H9 (cell line): ENCODE measurements at regions not wholly inside any gene's neighbourhood (a gene's known extent, or its start where the extent isn't known, plus 50 kb on each side); places are given as distances from the start of the nearest gene placed in this dataset.

ENCODE experiments used
- DNase-seq: peaks from one replicate; pipeline ENCODE4 v3.0.0-alpha.2; 2017
- H2AFZ ChIP-seq: one replicate; pipeline ENCODE4 v1.6.1; 2013; ENCODE audit warnings: mild to moderate bottlenecking, low read length, control low read depth, moderate library complexity
- H2AK5ac ChIP-seq: 2 replicates; pipeline ENCODE4 v1.6.1; 2013; ENCODE audit warnings: low read length, control low read depth, mixed read lengths; ENCODE audit not compliant: insufficient read length
- H2BK120ac ChIP-seq: one replicate; pipeline ENCODE4 v1.6.1; 2013; ENCODE audit warnings: low read depth, mild to moderate bottlenecking, low read length, control low read depth, inconsistent platforms; ENCODE audit not compliant: poor library complexity, severe bottlenecking
- H2BK12ac ChIP-seq: 2 replicates; pipeline ENCODE4 v1.6.1; 2013; ENCODE audit warnings: low read length, control low read depth, mixed read lengths, low read depth; ENCODE audit not compliant: insufficient read length
- H2BK15ac ChIP-seq: 2 replicates; pipeline ENCODE4 v1.6.1; 2013; ENCODE audit warnings: low read depth, low read length, control low read depth
- H2BK20ac ChIP-seq: one replicate; pipeline ENCODE4 v1.6.1; 2013; ENCODE audit warnings: low read depth, mild to moderate bottlenecking, low read length, control low read depth, inconsistent platforms; ENCODE audit not compliant: poor library complexity, severe bottlenecking
- H2BK5ac ChIP-seq: 2 replicates; pipeline ENCODE4 v1.6.1; 2013; ENCODE audit warnings: low read length, control low read depth, mixed read lengths; ENCODE audit not compliant: insufficient read length
- H3K14ac ChIP-seq: 2 replicates; pipeline ENCODE4 v1.6.1; 2013; ENCODE audit warnings: low read length, control low read depth; ENCODE audit not compliant: insufficient read depth
- H3K18ac ChIP-seq: 2 replicates; pipeline ENCODE4 v1.6.1; 2013; ENCODE audit warnings: low read depth, mild to moderate bottlenecking, mixed read lengths, low read length, control low read depth; ENCODE audit not compliant: insufficient read length
- H3K23ac ChIP-seq: 2 replicates; pipeline ENCODE4 v1.6.1; 2013; ENCODE audit warnings: low read length, control low read depth, mixed read lengths, low read depth; ENCODE audit not compliant: insufficient read length
- H3K23me2 ChIP-seq: 2 replicates; pipeline ENCODE4 v1.6.1; 2013; ENCODE audit warnings: low read depth, mild to moderate bottlenecking, mixed read lengths, low read length, control low read depth; ENCODE audit not compliant: insufficient read length, poor library complexity, severe bottlenecking
- H3K27ac ChIP-seq: 2 replicates; pipeline ENCODE4 v1.5.1; 2013; ENCODE audit warnings: low read length, control low read depth, mixed read lengths, low read depth; ENCODE audit not compliant: insufficient read length
- H3K27me3 ChIP-seq: 2 replicates; pipeline ENCODE4 v1.6.1; 2013; ENCODE audit warnings: low read length, control low read depth, inconsistent platforms; ENCODE audit not compliant: insufficient read depth
- H3K4ac ChIP-seq: 2 replicates; pipeline ENCODE4 v1.6.1; 2013; ENCODE audit warnings: low read depth, mild to moderate bottlenecking, control low read depth, inconsistent platforms, low read length, moderate library complexity
- H3K4me1 ChIP-seq: 2 replicates; pipeline ENCODE4 v1.6.1; 2013; ENCODE audit warnings: low read length, control low read depth, inconsistent platforms; ENCODE audit not compliant: insufficient read depth
- H3K4me2 ChIP-seq: 2 replicates; pipeline ENCODE4 v1.6.1; 2013; ENCODE audit warnings: low read length, control low read depth, mixed read lengths; ENCODE audit not compliant: insufficient read length, insufficient read depth
- H3K56ac ChIP-seq: 2 replicates; pipeline ENCODE4 v1.6.1; 2013; ENCODE audit warnings: low read depth, mild to moderate bottlenecking, mixed read lengths, low read length, control low read depth; ENCODE audit not compliant: insufficient read length
- H3K79me1 ChIP-seq: 2 replicates; pipeline ENCODE4 v1.6.1; 2013; ENCODE audit warnings: low read depth, mild to moderate bottlenecking, moderate library complexity, low read length, control low read depth, inconsistent platforms; ENCODE audit not compliant: insufficient read depth, poor library complexity, severe bottlenecking
- H3K79me2 ChIP-seq: 2 replicates; pipeline ENCODE4 v1.6.1; 2013; ENCODE audit warnings: low read length, control low read depth, inconsistent platforms; ENCODE audit not compliant: insufficient read depth
- H3K9ac ChIP-seq: 2 replicates; pipeline ENCODE4 v1.6.1; 2013; ENCODE audit warnings: low read length, control low read depth, mixed read lengths; ENCODE audit not compliant: insufficient read length; ENCODE audit errors: extremely low read depth
- H3K9me3 ChIP-seq: one replicate; pipeline ENCODE4 v1.6.1; 2013; ENCODE audit warnings: low read depth, low read length, inconsistent platforms; ENCODE audit not compliant: control insufficient read depth
- H3T11ph ChIP-seq: one replicate; pipeline ENCODE4 v1.6.1; 2013; ENCODE audit warnings: mild to moderate bottlenecking, low read length, control low read depth, inconsistent platforms
- H4K20me1 ChIP-seq: one replicate; pipeline ENCODE4 v1.6.1; 2013; ENCODE audit not compliant: control insufficient read depth, insufficient read length, insufficient read depth
- H4K5ac ChIP-seq: 2 replicates; pipeline ENCODE4 v1.6.1; 2013; ENCODE audit warnings: low read depth, mild to moderate bottlenecking, mixed read lengths, low read length, control low read depth; ENCODE audit not compliant: insufficient read length
- H4K8ac ChIP-seq: replicated peaks from 2 replicates; pipeline ENCODE4 v1.6.1; 2013; ENCODE audit warnings: low read length, control low read depth, mixed read lengths, low read depth; ENCODE audit not compliant: insufficient read length
- H4K91ac ChIP-seq: 2 replicates; pipeline ENCODE4 v1.6.1; 2013; ENCODE audit warnings: low read depth, mild to moderate bottlenecking, moderate library complexity, mixed read lengths, low read length, control low read depth; ENCODE audit not compliant: insufficient read length
- H3K27ac Mint-ChIP-seq, 3 experiments: 2 replicates in 2 of 3; 3 replicates in 1 of 3; pipeline ENCODE4 v1.8.0; 2020 to 2021; ENCODE audit warnings: mixed read lengths in 3 of 3, mild to moderate bottlenecking in 1 of 3, moderate library complexity in 1 of 3
- H3K27me3 Mint-ChIP-seq: 2 replicates; pipeline ENCODE4 v1.8.0; 2021; ENCODE audit warnings: low read depth, mild to moderate bottlenecking, moderate library complexity, mixed read lengths
- H3K36me3 Mint-ChIP-seq, 3 experiments: 2 replicates in 2 of 3; 3 replicates in 1 of 3; pipeline ENCODE4 v1.8.0; 2020 to 2021; ENCODE audit warnings: low read depth in 3 of 3, mixed read lengths in 3 of 3; ENCODE audit not compliant: insufficient read depth in 1 of 3
- H3K4me1 Mint-ChIP-seq, 2 experiments: 2 replicates each; pipeline ENCODE4 v1.8.0; 2020; ENCODE audit warnings: mixed read lengths in 2 of 2
- H3K4me3 Mint-ChIP-seq, 2 experiments: 2 replicates in 1 of 2; 3 replicates in 1 of 2; pipeline ENCODE4 v1.8.0; 2020 to 2021; ENCODE audit warnings: mild to moderate bottlenecking in 2 of 2, mixed read lengths in 2 of 2, moderate library complexity in 1 of 2
- H3K9me3 Mint-ChIP-seq, 2 experiments: 2 replicates in 1 of 2; 3 replicates in 1 of 2; pipeline ENCODE4 v1.8.0; 2020; ENCODE audit warnings: mild to moderate bottlenecking in 2 of 2, mixed read lengths in 2 of 2, moderate library complexity in 1 of 2
- WGBS: extraction: QIAGEN DNeasy Blood & Tissue Kit; methylation state at CpG from one replicate; pipeline ENCODE4 v1.1.7; 2013; ENCODE audit warnings: missing lambda C conversion rate, low lambda C conversion rate, mixed read lengths; ENCODE audit not compliant: insufficient read length; ENCODE audit errors: extremely low coverage; 5-methylcytosine and 5-hydroxymethylcytosine counted together
- TF ChIP-seq, protein P1 (sequence below): fragments of 200-600 bp; sonication (generic); conservative IDR thresholded peaks from 3 replicates; pipeline ENCODE4 v1.8.0; 2021; ENCODE audit warnings: antibody characterized with exemption, mild to moderate bottlenecking

DNA sequence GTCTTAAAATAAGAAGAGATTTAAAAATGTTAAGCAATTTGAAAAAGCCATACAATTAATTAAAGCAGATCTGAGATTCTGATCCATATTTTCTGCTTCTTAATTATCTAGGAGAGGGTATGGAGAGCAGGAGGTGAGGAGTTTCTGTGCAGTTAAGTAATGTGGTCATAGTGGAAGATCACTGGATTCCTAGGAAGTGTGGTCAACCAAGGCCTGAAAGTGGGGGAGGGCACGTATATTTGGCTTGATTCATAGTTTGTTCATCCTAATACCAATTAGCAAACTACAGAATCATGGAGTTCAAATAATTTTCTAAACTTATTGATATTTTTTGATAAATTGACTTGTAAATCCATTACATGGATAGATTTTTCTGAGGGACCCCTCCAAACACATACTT is 768.3 kb downstream of the RAPGEF2 start:
- TF ChIP-seq, protein P1, sequence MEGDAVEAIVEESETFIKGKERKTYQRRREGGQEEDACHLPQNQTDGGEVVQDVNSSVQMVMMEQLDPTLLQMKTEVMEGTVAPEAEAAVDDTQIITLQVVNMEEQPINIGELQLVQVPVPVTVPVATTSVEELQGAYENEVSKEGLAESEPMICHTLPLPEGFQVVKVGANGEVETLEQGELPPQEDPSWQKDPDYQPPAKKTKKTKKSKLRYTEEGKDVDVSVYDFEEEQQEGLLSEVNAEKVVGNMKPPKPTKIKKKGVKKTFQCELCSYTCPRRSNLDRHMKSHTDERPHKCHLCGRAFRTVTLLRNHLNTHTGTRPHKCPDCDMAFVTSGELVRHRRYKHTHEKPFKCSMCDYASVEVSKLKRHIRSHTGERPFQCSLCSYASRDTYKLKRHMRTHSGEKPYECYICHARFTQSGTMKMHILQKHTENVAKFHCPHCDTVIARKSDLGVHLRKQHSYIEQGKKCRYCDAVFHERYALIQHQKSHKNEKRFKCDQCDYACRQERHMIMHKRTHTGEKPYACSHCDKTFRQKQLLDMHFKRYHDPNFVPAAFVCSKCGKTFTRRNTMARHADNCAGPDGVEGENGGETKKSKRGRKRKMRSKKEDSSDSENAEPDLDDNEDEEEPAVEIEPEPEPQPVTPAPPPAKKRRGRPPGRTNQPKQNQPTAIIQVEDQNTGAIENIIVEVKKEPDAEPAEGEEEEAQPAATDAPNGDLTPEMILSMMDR, result no peak
- H3K27me3 ChIP-seq, result no peaks in the 10 kb centered on the region
- Mint-ChIP-seq H3K4me1 (no peaks in the 10 kb centered on the region), H3K27ac (no peak overlapping the region), H3K4me3 (no peak overlapping the region), H3K36me3 (peaks cover 0 to 3% (median 0%) of the 10 kb centered on the region in 3 experiments; a peak in 3 of 7 replicates), H3K27me3 (no peaks in the 10 kb centered on the region), H3K9me3 (peaks cover 6 to 10% of the 10 kb centered on the region in 2 experiments; a peak in 3 of 5 replicates)
- H4K5ac ChIP-seq, result no peak overlapping the region
- no peak overlapping the region for H3K23ac ChIP-seq
- no peak overlapping the region for H2AK5ac ChIP-seq
- WGBS, result no CpG with 5 or more reads among the region's 1 CpG
- H3K79me2 ChIP-seq, result no peaks in the 10 kb centered on the region
- no peak overlapping the region for H3K9ac ChIP-seq
- no peak overlapping the region for H3K14ac ChIP-seq
- DNase-seq, result no peak
- no peaks in the 10 kb centered on the region for H3K23me2 ChIP-seq
- no peak overlapping the region for H3K56ac ChIP-seq
- no peaks in the 10 kb centered on the region for H3K9me3 ChIP-seq
- no peak overlapping the region for H3K27ac ChIP-seq
- no peak overlapping the region for H2AFZ ChIP-seq
- H2BK5ac ChIP-seq, result no peak overlapping the region
- H4K8ac ChIP-seq, result no peak overlapping the region
- H2BK20ac ChIP-seq, result no peak overlapping the region
- H3K4me2 ChIP-seq, result no peak overlapping the region
- no peaks in the 10 kb centered on the region for H4K20me1 ChIP-seq
- H4K91ac ChIP-seq, result no peak overlapping the region
- no peaks in the 10 kb centered on the region for H3K4me1 ChIP-seq
- H2BK15ac ChIP-seq, result no peak overlapping the region
- no peak overlapping the region for H3T11ph ChIP-seq
- H3K79me1 ChIP-seq, result no peaks in the 10 kb centered on the region
- H3K18ac ChIP-seq, result no peak overlapping the region
- no peak overlapping the region for H2BK120ac ChIP-seq
- H3K4ac ChIP-seq, result no peak overlapping the region
- H2BK12ac ChIP-seq, result no peak overlapping the region
